ENCODE measurements at regions not wholly inside any gene's neighbourhood (a gene's known extent, or its start where the extent isn't known, plus 50 kb on each side); places are given as distances from the start of the nearest gene placed in this dataset.
"Not testable (repeated sequence)": the region's sequence is repeated elsewhere in the genome, so short reads cannot be mapped to it uniquely, and the experiment has no call there.

- no peaks in the 10 kb centered on the region for H3K36me3 ChIP-seq
- H3K27me3 ChIP-seq = peaks cover 3% of the 10 kb centered on the region; the same call in 1 of the 2 replicates
- DNase-seq = no peak
- no peaks in the 10 kb centered on the region for H3K9me3 ChIP-seq
- H3K4me3 ChIP-seq = no peak overlapping the region
Measured at GRCh38 chr22:35173655-35174054, 83.6 kb upstream of the HMGXB4 start.

DNA sequence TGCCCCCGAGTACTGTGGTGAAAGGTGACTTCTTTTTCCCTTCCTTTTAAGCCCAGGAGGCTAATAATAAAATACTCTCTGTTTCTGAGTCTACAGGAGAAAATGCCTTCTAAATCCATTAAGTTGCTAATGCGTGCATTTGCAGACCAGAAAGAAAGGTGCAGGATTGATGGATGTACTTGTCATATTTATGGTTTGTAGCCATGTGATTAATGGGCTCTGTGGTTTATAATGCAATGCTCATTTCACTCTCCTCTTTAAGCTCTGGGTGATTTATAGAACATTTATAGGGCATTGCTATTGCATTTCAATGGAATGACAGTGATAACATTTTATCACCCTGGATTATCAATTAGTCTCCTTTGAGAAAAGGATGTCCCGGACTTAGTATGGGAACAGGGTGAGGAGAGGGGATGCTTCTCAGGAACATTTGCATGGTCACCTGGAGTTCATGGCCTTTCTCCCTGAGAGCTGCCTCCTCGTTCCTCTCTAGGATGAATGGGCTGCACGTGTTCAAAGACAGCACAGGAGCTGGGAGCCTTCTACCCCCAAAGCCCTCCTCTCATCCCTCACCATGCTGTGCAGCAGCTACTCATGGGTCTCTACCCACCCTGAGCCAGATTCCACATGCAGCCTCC is 82.8 kb upstream of the HMGXB4 start:
- Histone ChIP-seq H3K4me3 (no peak overlapping the region), H3K36me3 (no peaks in the 10 kb centered on the region), H3K27me3 (peaks cover 3% of the 10 kb centered on the region; the same call in 1 of the 2 replicates), H3K9me3 (no peaks in the 10 kb centered on the region)
- no peak for DNase-seq

- H3K36me3 ChIP-seq = no peaks in the 10 kb centered on the region
- no peak overlapping the region for H3K4me3 ChIP-seq
- H3K27me3 ChIP-seq = peaks cover 3% of the 10 kb centered on the region; the same call in 1 of the 2 replicates
- DNase-seq = no peak
- H3K9me3 ChIP-seq = no peaks in the 10 kb centered on the region
Measured at GRCh38 chr22:35175392-35175791, 81.9 kb upstream of the HMGXB4 start.

DNA sequence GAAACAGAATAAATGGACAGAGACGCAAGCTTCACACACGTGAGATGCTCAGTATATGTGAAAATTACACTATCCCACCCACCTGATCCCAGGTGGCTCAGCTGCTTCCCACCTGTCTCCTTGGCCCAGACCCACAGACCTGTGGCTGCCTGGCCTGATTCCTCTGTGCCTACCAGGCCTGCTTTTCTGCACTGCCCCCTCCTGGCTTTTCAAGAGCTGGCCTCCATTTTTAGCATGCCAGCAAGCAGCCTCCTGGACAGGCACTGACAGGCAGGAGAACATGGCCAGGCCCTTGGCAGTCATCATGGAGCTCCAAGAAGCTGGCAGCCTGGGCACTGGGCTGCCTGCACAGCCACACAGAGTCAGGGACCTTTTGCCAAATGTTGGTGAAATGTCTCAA is 79.5 kb upstream of the HMGXB4 start:
- Histone ChIP-seq H3K9me3 (no peaks in the 10 kb centered on the region), H3K27me3 (no peaks in the 10 kb centered on the region), H3K36me3 (no peaks in the 10 kb centered on the region), H3K4me3 (no peak overlapping the region)
- no peak for DNase-seq

- Histone ChIP-seq H3K4me3 (no peak overlapping the region), H3K9me3 (no peaks in the 10 kb centered on the region), H3K36me3 (no peaks in the 10 kb centered on the region), H3K27me3 (no peaks in the 10 kb centered on the region)
- no peak for DNase-seq
Measured at GRCh38 chr22:35178446-35178845, 78.8 kb upstream of the HMGXB4 start.

DNA sequence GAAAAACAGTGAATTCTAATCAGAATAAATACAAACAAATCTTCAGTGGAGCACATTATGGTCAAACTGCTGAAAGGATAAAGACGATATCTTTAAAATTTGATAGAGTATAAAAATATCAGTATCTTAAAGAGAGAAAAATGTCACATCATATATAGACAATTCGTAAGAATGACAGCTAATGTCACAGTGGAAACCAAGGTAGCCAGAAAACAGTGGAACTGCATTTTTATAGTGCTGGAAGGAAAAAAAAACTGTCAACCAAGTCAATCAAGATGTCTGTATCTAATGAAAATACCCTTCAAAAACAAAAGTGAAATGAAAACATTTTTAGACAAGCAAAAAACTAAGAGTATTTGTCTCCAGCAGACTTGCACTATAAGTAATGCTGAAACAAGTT is 73.4 kb upstream of the HMGXB4 start:
- Histone ChIP-seq H3K36me3 (no peaks in the 10 kb centered on the region), H3K9me3 (peaks cover 2% of the 10 kb centered on the region), H3K4me3 (no peak overlapping the region), H3K27me3 (no peaks in the 10 kb centered on the region)
- no peak for DNase-seq

- Histone ChIP-seq H3K36me3 (no peaks in the 10 kb centered on the region), H3K9me3 (peaks cover 8% of the 10 kb centered on the region), H3K4me3 (no peak overlapping the region), H3K27me3 (no peaks in the 10 kb centered on the region)
- DNase-seq = no peak
Measured at GRCh38 chr22:35186492-35186891, 70.8 kb upstream of the HMGXB4 start.

DNA sequence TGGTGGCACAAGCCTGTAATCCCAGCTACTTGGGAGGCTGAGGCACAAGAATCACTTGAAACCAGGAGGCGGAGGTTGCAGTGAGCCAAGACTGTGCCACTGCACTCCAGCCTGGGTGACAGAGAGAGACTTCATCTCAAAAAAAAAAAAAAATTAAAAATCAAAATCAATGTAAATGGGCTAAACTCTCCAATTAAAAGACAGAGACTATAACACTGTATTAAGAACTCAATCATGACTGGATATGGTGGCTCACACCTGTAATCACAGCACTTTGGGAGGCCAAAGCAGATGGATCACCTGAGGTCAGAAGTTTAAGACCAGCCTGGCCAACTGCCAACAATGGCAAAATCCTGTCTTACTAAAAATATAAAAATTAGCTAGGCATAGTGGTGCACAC is 68.4 kb upstream of the HMGXB4 start:
- not testable (repeated sequence) for H3K36me3 ChIP-seq, H3K9me3 ChIP-seq, DNase-seq, H3K27me3 ChIP-seq, H3K4me3 ChIP-seq

- no peaks in the 10 kb centered on the region for H3K27me3 ChIP-seq
- no peak for DNase-seq
- H3K9me3 ChIP-seq = peaks cover 5% of the 10 kb centered on the region
- no peak overlapping the region for H3K4me3 ChIP-seq
- no peaks in the 10 kb centered on the region for H3K36me3 ChIP-seq
Measured at GRCh38 chr22:35189559-35189958, 67.7 kb upstream of the HMGXB4 start.

- Histone ChIP-seq H3K4me3 (no peak overlapping the region), H3K27me3 (no peaks in the 10 kb centered on the region; the same call in 1 of the 2 replicates), H3K9me3 (peaks cover 5% of the 10 kb centered on the region), H3K36me3 (no peaks in the 10 kb centered on the region)
- DNase-seq = peak; percentile 76
Measured at GRCh38 chr22:35191412-35191811, 65.9 kb upstream of the HMGXB4 start.

GRCh38 chr22:35192129-35192918 is 65.0 kb upstream of the HMGXB4 start:
- H3K27me3 ChIP-seq = peaks cover 4% of the 10 kb centered on the region; the same call in 1 of the 2 replicates
- no peaks in the 10 kb centered on the region for H3K36me3 ChIP-seq
- peaks cover 5% of the 10 kb centered on the region for H3K9me3 ChIP-seq
- no peak overlapping the region for H3K4me3 ChIP-seq
- DNase-seq = peak; percentile 69

- H3K4me3 ChIP-seq = no peak overlapping the region
- no peaks in the 10 kb centered on the region for H3K36me3 ChIP-seq
- H3K9me3 ChIP-seq = no peaks in the 10 kb centered on the region; the same call in 1 of the 2 replicates
Measured at GRCh38 chr22:35195226-35195625, 62.1 kb upstream of the HMGXB4 start.

DNA sequence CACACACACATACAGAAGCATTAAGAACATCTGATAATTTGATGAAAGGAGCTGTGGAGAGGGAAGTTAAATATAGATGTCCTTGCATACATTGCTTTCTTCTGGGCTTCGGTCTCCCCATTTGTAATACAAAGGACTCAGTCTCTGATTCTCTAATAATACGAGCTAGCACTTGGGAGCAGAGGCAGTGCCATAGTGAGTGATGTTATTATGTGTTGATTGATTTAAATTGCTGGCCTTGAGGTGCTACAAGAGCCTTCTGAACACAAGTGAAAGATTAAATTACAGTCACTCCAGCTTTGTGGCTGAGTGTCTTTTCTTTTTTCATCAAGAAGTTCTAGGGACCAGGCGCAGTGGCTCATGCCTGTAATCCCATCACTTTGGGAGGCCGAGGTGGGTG is 61.5 kb upstream of the HMGXB4 start:
- DNase-seq = no peak
- H3K4me3 ChIP-seq = no peak overlapping the region

More at GRCh38 chr22:35195226-35195625, 62.1 kb upstream of the HMGXB4 start:
- H3K27me3 ChIP-seq = peaks cover 7% of the 10 kb centered on the region; the same call in 1 of the 2 replicates
- no peak for DNase-seq

GRCh38 chr22:35197071-35197470 is 60.2 kb upstream of the HMGXB4 start:
- peaks cover 7% of the 10 kb centered on the region; the same call in 1 of the 2 replicates for H3K27me3 ChIP-seq
- H3K9me3 ChIP-seq = no peaks in the 10 kb centered on the region
- no peak overlapping the region for H3K4me3 ChIP-seq
- no peak for DNase-seq
- no peaks in the 10 kb centered on the region for H3K36me3 ChIP-seq

More for the DNA sequence above, 61.5 kb upstream of the HMGXB4 start:
- H3K36me3 ChIP-seq = no peaks in the 10 kb centered on the region
- peaks cover 7% of the 10 kb centered on the region; the same call in 1 of the 2 replicates for H3K27me3 ChIP-seq
- H3K9me3 ChIP-seq = no peaks in the 10 kb centered on the region

GRCh38 chr22:35197886-35198285 is 59.4 kb upstream of the HMGXB4 start:
- H3K9me3 ChIP-seq = no peaks in the 10 kb centered on the region

GRCh38 chr22:35198738-35199137 is 58.6 kb upstream of the HMGXB4 start:
- peaks cover 7% of the 10 kb centered on the region; the same call in 1 of the 2 replicates for H3K27me3 ChIP-seq
- H3K9me3 ChIP-seq = no peaks in the 10 kb centered on the region
- H3K36me3 ChIP-seq = no peaks in the 10 kb centered on the region
- DNase-seq = no peak
- no peak overlapping the region for H3K4me3 ChIP-seq

More at GRCh38 chr22:35197886-35198285, 59.4 kb upstream of the HMGXB4 start:
- Histone ChIP-seq H3K4me3 (no peak overlapping the region), H3K27me3 (peaks cover 7% of the 10 kb centered on the region; the same call in 1 of the 2 replicates), H3K36me3 (no peaks in the 10 kb centered on the region)
- DNase-seq = no peak

DNA sequence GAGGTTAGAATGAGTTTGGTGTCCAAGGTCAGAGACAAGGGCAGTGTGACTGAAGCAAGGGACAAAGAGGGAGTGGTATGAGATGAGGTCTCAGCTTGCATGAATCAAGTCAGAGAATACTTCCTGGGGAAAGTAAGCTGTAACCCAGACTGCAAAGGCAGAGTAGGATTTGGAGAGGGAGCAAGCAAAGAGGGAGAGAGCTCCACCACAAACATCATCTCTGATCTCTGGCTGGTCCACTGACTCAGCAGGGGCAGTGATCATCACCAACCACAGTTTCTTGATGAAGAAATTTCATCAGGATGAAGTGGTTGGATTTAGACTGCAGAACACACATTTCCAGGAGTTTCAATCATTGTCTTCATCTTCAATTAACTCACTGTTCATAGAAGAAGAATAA is 54.9 kb upstream of the HMGXB4 start:
- no peak for DNase-seq
- H3K9me3 ChIP-seq = no peaks in the 10 kb centered on the region
- peaks cover 3% of the 10 kb centered on the region; the same call in 1 of the 2 replicates for H3K27me3 ChIP-seq
- H3K4me3 ChIP-seq = no peak overlapping the region
- no peaks in the 10 kb centered on the region for H3K36me3 ChIP-seq
